GM12873 (cell line): ENCODE measurements at regions not wholly inside any gene's neighbourhood (a gene's known extent, or its start where the extent isn't known, plus 50 kb on each side); places are given as distances from the start of the nearest gene placed in this dataset.
A peak's percentile ranks its signal among the peaks of the same experiment; 100 is the strongest.

Source experiments
- CTCF ChIP-seq: IDR thresholded peaks from 2 replicates; pipeline ENCODE4 v1.5.1; 2012; ENCODE audit warnings: low read depth, mild to moderate bottlenecking, moderate library complexity, low read length, control low read depth; ENCODE audit not compliant: insufficient read depth; ENCODE audit errors: missing control alignments

DNA sequence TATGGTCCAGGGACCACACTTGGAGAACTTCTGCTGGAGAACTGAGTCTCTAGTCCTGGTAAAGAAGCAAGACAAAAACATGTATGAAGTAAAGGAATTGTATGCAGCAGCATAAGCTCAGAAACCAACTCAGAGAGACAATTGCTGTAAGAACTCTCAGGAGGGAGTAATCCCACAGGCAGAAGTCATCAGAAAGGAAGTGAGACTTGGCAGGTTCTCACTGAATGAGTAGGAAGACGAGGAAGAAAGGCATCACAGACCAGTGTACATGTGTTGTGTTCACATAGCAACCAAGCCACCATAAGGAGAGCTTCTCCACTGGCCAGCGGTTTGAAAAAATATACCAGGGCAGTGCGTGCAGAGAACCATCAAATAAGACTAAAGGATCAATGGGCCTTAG, 57.9 kb upstream of the FST start:
- no peak for TF ChIP-seq CTCF

DNA sequence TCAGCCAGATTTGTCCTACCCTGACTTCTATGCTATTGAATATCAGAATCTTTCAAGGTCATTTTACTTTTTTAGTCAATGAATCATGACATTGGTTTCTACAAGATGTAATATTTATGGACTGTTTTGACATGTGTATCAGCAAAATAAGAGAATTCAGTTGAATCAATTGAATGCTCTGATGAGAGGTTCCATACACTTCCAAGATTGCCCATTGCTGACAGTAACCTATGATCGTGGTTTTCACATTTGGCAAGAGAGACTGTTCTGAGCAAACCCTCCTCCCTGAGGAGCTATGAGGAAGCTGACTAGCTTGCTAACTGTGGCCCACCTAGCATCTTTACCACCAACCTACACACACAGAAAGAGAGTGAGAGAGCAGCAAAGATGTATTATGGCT, 56.7 kb upstream of the FST start:
- TF ChIP-seq CTCF: no peak

- no peak for TF ChIP-seq CTCF
These were observed 55.5 kb upstream of the FST start for GRCh38 chr5:53424686-53425615.

DNA sequence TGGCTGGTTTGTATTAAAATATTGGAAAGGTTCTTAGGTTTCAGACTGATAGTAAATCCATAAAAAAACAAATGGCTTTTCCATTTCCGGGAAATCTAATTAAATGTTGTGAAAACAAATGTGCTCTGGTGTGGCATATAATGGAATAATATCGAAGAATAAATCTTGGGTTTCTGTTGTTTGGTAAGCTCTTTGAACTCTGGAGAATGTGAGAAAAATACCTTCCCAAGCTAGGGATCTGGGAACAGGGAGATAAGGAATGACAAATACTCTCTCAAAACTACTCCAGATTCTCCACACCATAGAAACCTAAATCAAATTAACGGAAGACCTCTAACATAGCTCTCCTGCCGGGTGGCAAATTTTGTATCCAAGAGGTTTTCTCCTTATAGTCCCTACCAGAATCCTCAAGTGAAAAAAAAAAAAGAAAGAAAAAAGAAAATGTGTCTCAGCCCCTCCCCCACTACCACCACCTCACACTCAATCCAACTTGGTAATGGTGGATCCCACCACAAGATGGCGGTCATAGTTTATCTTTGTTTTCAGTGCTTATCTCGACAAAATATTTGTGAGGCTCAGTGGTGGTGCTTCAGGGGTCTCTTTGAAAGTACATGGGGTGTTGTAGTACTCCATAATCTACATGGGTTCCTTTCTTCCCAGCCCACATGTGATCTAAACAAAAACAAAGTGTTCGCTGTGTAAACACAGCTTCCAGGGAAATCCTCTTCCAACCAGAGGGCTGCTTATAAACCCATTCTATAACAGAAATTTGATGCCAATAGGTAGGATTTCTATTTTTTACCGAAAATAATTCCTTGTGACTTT, 54.5 kb upstream of the FST start:
- peak; percentile 35 for TF ChIP-seq CTCF

- no peak for TF ChIP-seq CTCF
These were observed 54.0 kb upstream of the FST start for GRCh38 chr5:53426512-53426830.

GRCh38 chr5:53426878-53427277, 53.6 kb upstream of the FST start:
- TF ChIP-seq CTCF: no peak

- TF ChIP-seq CTCF: no peak
These were observed 52.5 kb upstream of the FST start for GRCh38 chr5:53427965-53428364.
